B cell (primary cell): ENCODE measurements at regions not wholly inside any gene's neighbourhood (a gene's known extent, or its start where the extent isn't known, plus 50 kb on each side); places are given as distances from the start of the nearest gene placed in this dataset.

ENCODE experiments used
- ATAC-seq: fragments of 200-7000 bp; cut with Tn5 transposase; one replicate; pipeline ENCODE4 v1.10.0; 2021; ENCODE audit warnings: low read depth, mild to moderate bottlenecking, moderate number of reproducible peaks, moderate library complexity
- CTCF ChIA-PET: fragments of 350-600 bp; sonication (Branson Sonifier 250); formaldehyde crosslinking; loops from one replicate; lab custom pipeline; 2021; ENCODE audit warnings: antibody characterized with exemption, inconsistent platforms; lab: Charles Lee
- POLR2A ChIA-PET: fragments of 350-600 bp; sonication (Branson Sonifier 250); formaldehyde crosslinking; loops from one replicate; lab custom pipeline; 2021; ENCODE audit warnings: antibody characterized with exemption; lab: Charles Lee
- DNase-seq: peaks from one replicate; pipeline ENCODE4 v3.0.0; 2013
- H2AFZ ChIP-seq: 2 replicates; pipeline ENCODE4 v1.6.1; 2012; ENCODE audit warnings: mild to moderate bottlenecking, low read depth, low read length; ENCODE audit not compliant: insufficient read depth, poor library complexity, severe bottlenecking
- H3K27ac ChIP-seq, 2 donors: 1 replicate in 1 of 2; 2 replicates in 1 of 2; pipeline ENCODE4 v1.5.1; 2012 to 2013; ENCODE audit warnings: low read length in 2 of 2, mild to moderate bottlenecking in 2 of 2, moderate library complexity in 1 of 2
- H3K27me3 ChIP-seq, 4 experiments: fragments of 200-600 bp in 1 of 4; sonication (generic) in 1 of 4; replicated peaks in 1 of 4; 1 replicate in 2 of 4; 2 replicates in 2 of 4; pipeline versions ENCODE4 v1.6.1 to v1.7.0; 2013 to 2016; ENCODE audit warnings: low read length in 3 of 4, mild to moderate bottlenecking in 2 of 4, mixed read lengths in 1 of 4, moderate library complexity in 1 of 4; ENCODE audit not compliant: insufficient read depth in 4 of 4, control insufficient read depth in 3 of 4; ENCODE audit errors: control extremely low read depth in 1 of 4
- H3K36me3 ChIP-seq, 2 experiments: replicated peaks in 1 of 2; 1 replicate in 1 of 2; 2 replicates in 1 of 2; pipeline versions ENCODE4 v1.6.1 to v1.7.1; 2013; ENCODE audit warnings: low read length in 1 of 2; ENCODE audit not compliant: insufficient read depth in 2 of 2, control insufficient read depth in 1 of 2; ENCODE audit errors: control extremely low read depth in 1 of 2, extremely low read depth in 1 of 2
- H3K4me1 ChIP-seq, 2 donors: fragments of 200-600 bp in 1 of 2; sonication (generic) in 1 of 2; 1 replicate in 1 of 2; 2 replicates in 1 of 2; pipeline versions ENCODE4 v1.5.1 to v1.6.1; 2013 to 2017; ENCODE audit warnings: low read length in 2 of 2; ENCODE audit not compliant: control insufficient read depth in 2 of 2, insufficient read depth in 2 of 2
- H3K4me2 ChIP-seq: replicated peaks from 2 replicates; pipeline ENCODE3; 2012; ENCODE audit warnings: mild to moderate bottlenecking, low read depth, low read length; ENCODE audit not compliant: poor library complexity, severe bottlenecking
- H3K4me3 ChIP-seq, 5 experiments: fragments of 200-600 bp in 1 of 5; sonication (generic) in 1 of 5; 1 replicate in 3 of 5; 2 replicates in 2 of 5; pipeline versions ENCODE4 v1.5.1 to v1.7.0; 2011 to 2016; ENCODE audit warnings: low read length in 4 of 5, mild to moderate bottlenecking in 4 of 5, low read depth in 2 of 5, control low read depth in 1 of 5, moderate library complexity in 1 of 5; ENCODE audit not compliant: insufficient read depth in 1 of 5; ENCODE audit errors: control extremely low read depth in 1 of 5, extremely low read depth in 1 of 5
- H3K79me2 ChIP-seq: fragments of 200-600 bp; sonication (generic); one replicate; pipeline ENCODE4 v1.6.0; 2016; ENCODE audit warnings: low read length; ENCODE audit not compliant: control insufficient read depth, insufficient read depth
- H3K9ac ChIP-seq: fragments of 200-600 bp; sonication (generic); 2 replicates; pipeline ENCODE4 v1.6.1; 2017; ENCODE audit warnings: mild to moderate bottlenecking, low read length, moderate library complexity
- H3K9me3 ChIP-seq, 3 donors: one replicate each; pipeline versions ENCODE4 v1.6.1 to v1.7.1; 2013; ENCODE audit warnings: low read length in 2 of 3; ENCODE audit not compliant: control insufficient read depth in 2 of 3, insufficient read depth in 1 of 3; ENCODE audit errors: control extremely low read depth in 1 of 3
- H4K20me1 ChIP-seq: 2 replicates; pipeline ENCODE4 v1.6.0; 2012; ENCODE audit warnings: mild to moderate bottlenecking, low read length; ENCODE audit not compliant: insufficient read depth, control insufficient read depth, poor library complexity, severe bottlenecking
- H3K27ac Mint-ChIP-seq: one replicate; pipeline ENCODE4 v1.8.0; 2021; ENCODE audit warnings: mixed read lengths
- H3K27me3 Mint-ChIP-seq: one replicate; pipeline ENCODE4 v1.8.0; 2021; ENCODE audit warnings: mixed read lengths
- H3K4me1 Mint-ChIP-seq: one replicate; pipeline ENCODE4 v1.8.0; 2021; ENCODE audit warnings: mixed read lengths
- H3K4me3 Mint-ChIP-seq: one replicate; pipeline ENCODE4 v1.8.0; 2021; ENCODE audit warnings: mixed read lengths
- H3K9me3 Mint-ChIP-seq: one replicate; pipeline ENCODE4 v1.8.0; 2022; ENCODE audit warnings: mixed read lengths; ENCODE audit not compliant: insufficient read depth
- CTCF ChIP-seq: fragments of 200-600 bp; IDR thresholded peaks from one replicate; pipeline ENCODE4 v1.8.0; 2022; ENCODE audit warnings: antibody characterized with exemption, mild to moderate bottlenecking
- EZH2 ChIP-seq: IDR thresholded peaks from 2 replicates; pipeline ENCODE4 v1.6.1; 2012; ENCODE audit warnings: borderline replicate concordance, low read depth, mild to moderate bottlenecking, moderate library complexity, low read length; ENCODE audit not compliant: insufficient read depth, poor library complexity, severe bottlenecking
- WGBS: methylation state at CpG from one replicate; pipeline ENCODE4 v1.1.5; 2013; ENCODE audit warnings: missing lambda C conversion rate; ENCODE audit not compliant: insufficient coverage; 5-methylcytosine and 5-hydroxymethylcytosine counted together
- intact Hi-C: fragments of 100-400 bp; cut with micrococcal nuclease; formaldehyde crosslinking; loops from one replicate; pipeline ENCODE4 v1.10.0; 2022

- no peaks in the 10 kb centered on the region for H3K36me3 ChIP-seq
- H3K4me3 Mint-ChIP-seq, result no peak overlapping the region
- H3K27me3 Mint-ChIP-seq, result peaks cover 12% of the 10 kb centered on the region
- ATAC-seq (no peak), DNase-seq (no peak)
- H3K4me1 Mint-ChIP-seq, result no peaks in the 10 kb centered on the region
- TF ChIP-seq EZH2, result no peak
- TF ChIP-seq CTCF, result no peak
- no peak overlapping the region for H3K27ac ChIP-seq
- no peak overlapping the region for H2AFZ ChIP-seq
- H3K9ac ChIP-seq, result no peak overlapping the region
- intact Hi-C loops, result no loop called here
- H4K20me1 ChIP-seq, result no peaks in the 10 kb centered on the region
- H3K9me3 Mint-ChIP-seq, result no peaks in the 10 kb centered on the region
- no peaks in the 10 kb centered on the region for H3K9me3 ChIP-seq
- H3K4me1 ChIP-seq, result no peaks in the 10 kb centered on the region
- WGBS, result no CpG with 5 or more reads among the region's 1 CpG
- H3K4me2 ChIP-seq, result no peak overlapping the region
- H3K27ac Mint-ChIP-seq, result no peak overlapping the region
- ChIA-PET CTCF (no interaction called here), POLR2A (no interaction called here)
- no peaks in the 10 kb centered on the region for H3K79me2 ChIP-seq
- H3K4me3 ChIP-seq, result no peak overlapping the region
- H3K27me3 ChIP-seq, result peaks cover 0 to 12% (median 1%) of the 10 kb centered on the region in 4 experiments
Observed at GRCh38 chr5:74510476-74511075, 130.0 kb downstream of the ENC1 start.

GRCh38 chr5:74507370-74508005 lies 133.0 kb downstream of the ENC1 start:
- ATAC-seq (no peak), DNase-seq (no peak)
- H2AFZ ChIP-seq, result no peak overlapping the region
- ChIA-PET CTCF (interaction anchor here (1.0 to 1.2 kb wide), 2 partner anchors 9 to 917 kb away, joined by 3 read pairs; no protein-coding TSS in a partner anchor), POLR2A (no interaction called here)
- no peaks in the 10 kb centered on the region for H3K27me3 ChIP-seq
- no peak overlapping the region for H3K4me3 ChIP-seq
- no peak overlapping the region for H3K27ac ChIP-seq
- no peaks in the 10 kb centered on the region for H3K79me2 ChIP-seq
- H3K9me3 ChIP-seq, result no peaks in the 10 kb centered on the region
- H3K4me1 ChIP-seq, result no peaks in the 10 kb centered on the region
- Mint-ChIP-seq H3K4me1 (no peaks in the 10 kb centered on the region), H3K27me3 (peaks cover 3% of the 10 kb centered on the region), H3K4me3 (no peak overlapping the region), H3K27ac (no peak overlapping the region), H3K9me3 (no peaks in the 10 kb centered on the region)
- H4K20me1 ChIP-seq, result no peaks in the 10 kb centered on the region
- WGBS, result 100% methylated on average over 1 of the region's 6 CpGs
- no peak for TF ChIP-seq EZH2
- TF ChIP-seq CTCF, result no peak
- intact Hi-C loops, result no loop called here
- no peak overlapping the region for H3K9ac ChIP-seq
- H3K4me2 ChIP-seq, result no peak overlapping the region
- H3K36me3 ChIP-seq, result no peaks in the 10 kb centered on the region
